Astrocyte (in vitro differentiated cells and primary cell): ENCODE measurements at regions not wholly inside any gene's neighbourhood (a gene's known extent, or its start where the extent isn't known, plus 50 kb on each side); places are given as distances from the start of the nearest gene placed in this dataset.

Experiments
- CTCF ChIP-seq: IDR thresholded peaks from 2 replicates; pipeline ENCODE4 v1.5.1; 2011; ENCODE audit warnings: low read depth, mild to moderate bottlenecking, inconsistent platforms, low read length, moderate library complexity; ENCODE audit not compliant: insufficient read depth
- EZH2 ChIP-seq: IDR thresholded peaks from 2 replicates; pipeline ENCODE4 v1.6.1; 2012; ENCODE audit warnings: mild to moderate bottlenecking, low read length, inconsistent platforms; ENCODE audit not compliant: insufficient read depth

DNA sequence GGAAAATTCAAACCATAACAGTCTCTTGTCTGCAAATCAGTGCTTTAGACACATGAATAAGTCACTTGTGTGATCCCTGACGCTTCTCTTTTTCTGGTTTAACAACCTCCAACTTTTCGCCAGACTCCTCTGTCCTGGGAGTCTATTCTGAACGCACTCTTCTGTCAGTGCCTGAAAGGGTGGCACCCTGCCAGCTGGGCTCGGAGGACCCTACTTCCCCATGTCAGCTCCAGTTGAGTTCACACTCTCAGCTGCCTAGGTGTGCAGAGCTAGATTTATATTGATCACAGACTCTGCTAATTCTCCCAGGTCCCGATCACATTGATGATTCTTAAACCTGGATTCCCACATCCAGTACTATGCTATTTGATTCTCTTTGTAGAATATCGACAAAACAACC lies 649.1 kb downstream of the BNC2 start:
- no peak for TF ChIP-seq CTCF
- no peak for TF ChIP-seq EZH2
